Common myeloid progenitor, CD34-positive (primary cell): ENCODE measurements at regions not wholly inside any gene's neighbourhood (a gene's known extent, or its start where the extent isn't known, plus 50 kb on each side); places are given as distances from the start of the nearest gene placed in this dataset.

Experiments
- CTCF ChIA-PET: fragments of 350-600 bp; sonication (Branson Sonifier 250); formaldehyde crosslinking; loops from one replicate; lab custom pipeline; 2021; ENCODE audit warnings: antibody characterized with exemption; lab: Charles Lee
- POLR2A ChIA-PET: fragments of 350-600 bp; sonication (Branson Sonifier 250); formaldehyde crosslinking; loops from one replicate; lab custom pipeline; 2021; ENCODE audit warnings: antibody characterized with exemption; lab: Charles Lee
- DNase-seq, 3 donors: peaks; one replicate each; pipeline versions ENCODE4 v3.0.0 to v3.0.0-alpha.2; 2013
- H3K27ac ChIP-seq, 2 experiments: 1 replicate in 1 of 2; 2 replicates in 1 of 2; pipeline ENCODE4 v1.7.0; 2013; ENCODE audit warnings: inconsistent platforms in 2 of 2, low read length in 2 of 2, mild to moderate bottlenecking in 2 of 2, low read depth in 1 of 2, moderate library complexity in 1 of 2; ENCODE audit not compliant: severe bottlenecking in 2 of 2, insufficient read depth in 1 of 2, poor library complexity in 1 of 2
- H3K27me3 ChIP-seq, 5 experiments: replicated peaks in 2 of 5; 1 replicate in 3 of 5; 2 replicates in 2 of 5; pipeline versions ENCODE4 v1.6.1 to v1.7.0; 2013; ENCODE audit warnings: low read length in 4 of 5, mild to moderate bottlenecking in 2 of 5, moderate library complexity in 2 of 5, inconsistent platforms in 1 of 5; ENCODE audit not compliant: insufficient read depth in 5 of 5, control insufficient read depth in 4 of 5
- H3K36me3 ChIP-seq, 4 experiments: 1 replicate in 2 of 4; 2 replicates in 2 of 4; pipeline versions ENCODE4 v1.6.1 to v1.7.0; 2013; ENCODE audit warnings: low read length in 3 of 4, control low read depth in 1 of 4, mild to moderate bottlenecking in 1 of 4; ENCODE audit not compliant: control insufficient read depth in 4 of 4, insufficient read depth in 4 of 4
- H3K4me1 ChIP-seq, 4 experiments: 1 replicate in 3 of 4; 2 replicates in 1 of 4; pipeline versions ENCODE4 v1.6.1 to v1.7.1; 2013; ENCODE audit warnings: low read length in 3 of 4, mild to moderate bottlenecking in 3 of 4, control low read depth in 1 of 4, inconsistent platforms in 1 of 4, moderate library complexity in 1 of 4; ENCODE audit not compliant: control insufficient read depth in 4 of 4, insufficient read depth in 4 of 4; ENCODE audit errors: control extremely low read depth in 1 of 4
- H3K4me3 ChIP-seq, 7 experiments: 1 replicate in 4 of 7; 2 replicates in 3 of 7; pipeline versions ENCODE4 v1.5.1 to v1.7.0; 2013; ENCODE audit warnings: mild to moderate bottlenecking in 7 of 7, low read length in 6 of 7, moderate library complexity in 6 of 7, inconsistent platforms in 2 of 7, low read depth in 2 of 7, control low read depth in 1 of 7; ENCODE audit not compliant: insufficient read depth in 4 of 7, control insufficient read depth in 1 of 7; ENCODE audit errors: extremely low read depth in 1 of 7
- H3K9me3 ChIP-seq, 5 experiments: 1 replicate in 4 of 5; 2 replicates in 1 of 5; pipeline versions ENCODE4 v1.6.1 to v1.7.1; 2013; ENCODE audit warnings: low read length in 4 of 5, mild to moderate bottlenecking in 2 of 5, inconsistent platforms in 1 of 5, low read depth in 1 of 5, moderate library complexity in 1 of 5; ENCODE audit not compliant: control insufficient read depth in 4 of 5, insufficient read depth in 2 of 5; ENCODE audit errors: control extremely low read depth in 1 of 5
- WGBS: methylation state at CpG from one replicate; pipeline ENCODE4 v1.1.5; 2013; ENCODE audit not compliant: insufficient coverage; 5-methylcytosine and 5-hydroxymethylcytosine counted together

- peaks cover 0 to 11% (median 3%) of the 10 kb centered on the region in 5 experiments for H3K9me3 ChIP-seq
- WGBS: 100% methylated on average over 2 of the region's 2 CpGs
- no peaks in the 10 kb centered on the region for H3K36me3 ChIP-seq
- no peaks in the 10 kb centered on the region for H3K27me3 ChIP-seq
- no peak for DNase-seq
- no peak overlapping the region for H3K4me3 ChIP-seq
- ChIA-PET CTCF (no interaction called here), POLR2A (no interaction called here)
- H3K27ac ChIP-seq: no peak overlapping the region
- H3K4me1 ChIP-seq: no peaks in the 10 kb centered on the region
Observed at GRCh38 chr6:3546121-3546520, 89.3 kb upstream of the SLC22A23 start.

- H3K36me3 ChIP-seq: no peaks in the 10 kb centered on the region
- peaks cover 0 to 8% (median 0%) of the 10 kb centered on the region in 5 experiments for H3K9me3 ChIP-seq
- H3K27me3 ChIP-seq: no peaks in the 10 kb centered on the region
- no peak overlapping the region for H3K4me3 ChIP-seq
- ChIA-PET POLR2A (no interaction called here), CTCF (interaction anchor here (1.3 kb wide), 1 partner anchor 17 kb away, joined by 3 read pairs; no protein-coding TSS in a partner anchor)
- H3K27ac ChIP-seq: no peak overlapping the region
- DNase-seq: peak in 2 of 3 donors; percentile 13 to 33
- no peaks in the 10 kb centered on the region for H3K4me1 ChIP-seq
- WGBS: no CpG with 5 or more reads among the region's 1 CpG
Observed at GRCh38 chr6:3545156-3545555, 88.3 kb upstream of the SLC22A23 start.

- no peaks in the 10 kb centered on the region for H3K4me1 ChIP-seq
- H3K27ac ChIP-seq: no peak overlapping the region
- WGBS: 97% methylated on average over 5 of the region's 6 CpGs
- H3K9me3 ChIP-seq: no peaks in the 10 kb centered on the region
- ChIA-PET CTCF (no interaction called here), POLR2A (no interaction called here)
- H3K4me3 ChIP-seq: no peak overlapping the region
- DNase-seq: no peak
- H3K27me3 ChIP-seq: no peaks in the 10 kb centered on the region
- H3K36me3 ChIP-seq: no peaks in the 10 kb centered on the region
Observed at GRCh38 chr6:3542032-3542640, 85.3 kb upstream of the SLC22A23 start.

GRCh38 chr6:3541006-3541585 lies 84.2 kb upstream of the SLC22A23 start:
- Histone ChIP-seq H3K36me3 (no peaks in the 10 kb centered on the region), H3K4me1 (no peaks in the 10 kb centered on the region), H3K4me3 (no peak overlapping the region), H3K27me3 (no peaks in the 10 kb centered on the region), H3K9me3 (no peaks in the 10 kb centered on the region), H3K27ac (no peak overlapping the region)
- POLR2A ChIA-PET: interaction anchor here (0.7 kb wide), 1 partner anchor 163 kb away, joined by 3 read pairs; no protein-coding TSS in a partner anchor
- CTCF ChIA-PET: interaction anchor here (0.6 to 0.8 kb wide), 2 partner anchors 21 to 86 kb away, joined by 3 read pairs; no protein-coding TSS in a partner anchor
- DNase-seq: no peak
- 100% methylated on average over 4 of the region's 9 CpGs for WGBS

GRCh38 chr6:3540253-3540820 lies 83.5 kb upstream of the SLC22A23 start:
- Histone ChIP-seq H3K4me1 (no peaks in the 10 kb centered on the region), H3K36me3 (no peaks in the 10 kb centered on the region), H3K27me3 (peaks cover 0 to 1% (median 0%) of the 10 kb centered on the region in 5 experiments), H3K27ac (no peak overlapping the region), H3K9me3 (no peaks in the 10 kb centered on the region), H3K4me3 (no peak overlapping the region)
- no peak for DNase-seq
- 94% methylated on average over 7 of the region's 8 CpGs for WGBS
- ChIA-PET CTCF (no interaction called here), POLR2A (interaction anchor here (0.5 kb wide), 1 partner anchor 179 kb away, joined by 3 read pairs; no protein-coding TSS in a partner anchor)

GRCh38 chr6:3538536-3538935 lies 81.7 kb upstream of the SLC22A23 start:
- DNase-seq: no peak

GRCh38 chr6:3536901-3537300 lies 80.1 kb upstream of the SLC22A23 start:
- no peak for DNase-seq
- Histone ChIP-seq H3K4me3 (no peak overlapping the region), H3K27ac (no peak overlapping the region), H3K36me3 (no peaks in the 10 kb centered on the region), H3K27me3 (peaks cover 0 to 1% (median 0%) of the 10 kb centered on the region in 5 experiments), H3K9me3 (peaks cover 0 to 4% (median 0%) of the 10 kb centered on the region in 5 experiments), H3K4me1 (no peaks in the 10 kb centered on the region)
- POLR2A ChIA-PET: interaction anchor here (0.6 kb wide), 2 partner anchors 153 to 368 kb away, joined by 3 to 4 read pairs; no protein-coding TSS in a partner anchor
- WGBS: 100% methylated on average over 8 of the region's 8 CpGs
- CTCF ChIA-PET: no interaction called here

More at GRCh38 chr6:3538536-3538935, 81.7 kb upstream of the SLC22A23 start:
- Histone ChIP-seq H3K36me3 (no peaks in the 10 kb centered on the region), H3K9me3 (no peaks in the 10 kb centered on the region), H3K4me3 (no peak overlapping the region), H3K4me1 (no peaks in the 10 kb centered on the region), H3K27ac (no peak overlapping the region), H3K27me3 (peaks cover 0 to 1% (median 0%) of the 10 kb centered on the region in 5 experiments)
- POLR2A ChIA-PET: no interaction called here
- 37% methylated on average over 2 of the region's 6 CpGs for WGBS
- CTCF ChIA-PET: no interaction called here
